HG03342 (cell line): ENCODE measurements at regions not wholly inside any gene's neighbourhood (a gene's known extent, or its start where the extent isn't known, plus 50 kb on each side); places are given as distances from the start of the nearest gene placed in this dataset.
"Not testable (repeated sequence)": the region's sequence is repeated elsewhere in the genome, so short reads cannot be mapped to it uniquely, and the experiment has no call there.

Experiments used
- ATAC-seq: cut with Tn5 transposase; IDR thresholded peaks from one replicate; pipeline ENCODE4 v1.9.1; 2021; ENCODE audit warnings: mild to moderate bottlenecking, moderate library complexity; ENCODE audit not compliant: unreplicated experiment

GRCh38 chr16:21422824-21423223 is 144.7 kb upstream of the CRYM start:
- not testable (repeated sequence) for ATAC-seq

DNA sequence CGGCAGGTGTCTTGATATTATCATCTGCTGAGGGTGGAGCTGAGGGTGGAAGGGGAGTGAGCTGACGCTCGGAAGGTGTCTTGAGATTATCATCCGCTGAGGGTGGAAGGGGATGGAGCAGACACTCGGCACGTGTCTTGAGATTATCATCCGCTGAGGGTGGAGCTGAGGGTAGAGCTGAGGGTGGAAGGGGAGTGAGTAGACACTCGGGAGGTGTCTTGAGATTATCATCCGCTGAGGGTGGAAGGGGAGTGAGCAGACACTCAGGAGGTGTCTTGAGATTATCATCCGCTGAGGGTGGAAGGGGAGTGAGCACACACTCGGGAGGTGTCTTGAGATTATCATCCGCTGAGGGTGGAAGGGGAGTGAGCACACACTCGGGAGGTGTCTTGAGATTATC is 126.6 kb upstream of the CRYM start:
- not testable (repeated sequence) for ATAC-seq

GRCh38 chr16:21397866-21398265 is 119.8 kb upstream of the CRYM start:
- not testable (repeated sequence) for ATAC-seq

GRCh38 chr16:21396545-21396944 is 118.5 kb upstream of the CRYM start:
- not testable (repeated sequence) for ATAC-seq

DNA sequence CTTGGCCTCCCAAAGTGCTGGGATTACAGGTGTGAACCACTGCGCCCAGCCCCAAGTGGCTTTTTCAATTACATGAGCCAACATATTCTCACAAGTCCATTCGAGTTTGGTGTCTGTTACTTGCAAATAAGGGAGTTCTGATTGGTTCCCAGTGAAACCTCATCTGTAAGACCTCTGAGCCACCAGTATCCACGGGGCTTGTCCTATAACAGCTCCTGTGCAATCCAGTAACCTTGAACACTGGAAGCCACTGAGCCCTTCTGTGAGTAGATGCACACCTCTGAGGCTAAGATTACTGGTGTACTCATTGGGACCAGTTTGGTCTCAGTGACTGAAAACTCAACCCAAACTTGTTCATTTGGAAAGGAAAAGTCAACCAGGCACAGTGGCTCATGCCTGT is 112.5 kb upstream of the CRYM start:
- ATAC-seq, result not testable (repeated sequence)

DNA sequence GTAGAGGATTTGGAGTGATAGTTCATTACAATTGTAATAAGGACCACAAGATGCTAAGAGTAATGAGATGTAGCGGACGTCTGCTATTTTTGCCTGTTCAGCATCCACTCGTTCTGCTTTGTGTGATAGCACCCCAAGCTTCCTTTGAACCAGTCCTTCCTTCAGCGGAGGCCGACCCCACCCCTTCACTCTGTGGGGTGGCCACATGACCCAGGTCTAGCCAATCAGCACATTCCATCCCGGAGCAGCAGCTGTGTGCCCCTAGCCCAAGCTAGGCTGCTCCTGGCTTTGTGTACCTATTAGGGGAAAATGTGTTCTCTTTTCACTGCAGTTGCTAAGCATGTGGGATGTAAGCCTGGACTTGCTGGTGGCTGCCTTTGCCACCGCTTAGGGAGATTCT is 111.8 kb upstream of the CRYM start:
- ATAC-seq, result not testable (repeated sequence)

- ATAC-seq, result not testable (repeated sequence)
Observed at GRCh38 chr16:21387757-21388156, 109.7 kb upstream of the CRYM start.

- ATAC-seq, result not testable (repeated sequence)
Observed at GRCh38 chr16:21386201-21386915, 108.3 kb upstream of the CRYM start.

GRCh38 chr16:21383682-21384081 is 105.6 kb upstream of the CRYM start:
- not testable (repeated sequence) for ATAC-seq

GRCh38 chr16:21379645-21380044 is 101.6 kb upstream of the CRYM start:
- ATAC-seq, result peak; percentile 75

- not testable (repeated sequence) for ATAC-seq
Observed at GRCh38 chr16:21376196-21376899, 98.3 kb upstream of the CRYM start.

DNA sequence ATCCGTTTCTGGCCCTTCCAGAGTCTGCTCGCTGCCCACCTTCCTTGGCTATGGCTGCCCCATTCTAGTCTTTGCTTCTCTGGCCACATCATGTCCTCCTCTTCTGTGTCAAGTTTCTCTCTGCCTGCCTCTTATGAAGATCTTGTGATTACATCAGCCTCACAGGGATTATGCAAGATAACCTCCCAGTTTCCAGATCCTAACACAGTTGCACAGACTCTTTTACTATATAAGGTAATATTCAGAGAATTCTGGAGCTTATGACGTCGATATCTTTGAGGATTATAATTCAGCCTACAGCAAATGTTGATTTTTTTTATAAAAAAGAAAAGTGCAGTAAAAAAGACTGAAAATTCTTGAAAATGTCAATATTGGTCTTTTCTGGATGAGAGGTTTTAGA is 97.2 kb upstream of the CRYM start:
- not testable (repeated sequence) for ATAC-seq

DNA sequence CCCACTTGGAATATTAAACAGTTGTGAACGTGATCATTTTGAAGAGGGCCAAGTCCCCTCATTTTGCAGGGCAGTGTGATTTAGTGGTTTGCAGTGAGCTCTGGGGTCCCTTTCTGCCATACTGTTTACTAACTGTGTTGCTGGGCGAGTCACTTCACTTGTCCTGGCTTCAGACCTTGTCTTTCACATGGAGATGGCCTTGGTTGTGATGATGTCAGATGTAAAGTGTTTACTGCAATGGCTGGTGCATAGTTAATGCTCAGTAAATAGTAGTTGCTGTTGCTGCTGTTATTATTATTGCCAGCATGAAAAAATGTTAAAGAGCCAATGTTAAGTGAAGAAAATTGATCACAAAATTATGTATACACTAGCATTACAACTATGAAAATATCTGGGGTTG is 95.4 kb upstream of the CRYM start:
- not testable (repeated sequence) for ATAC-seq

- ATAC-seq, result not testable (repeated sequence)
Observed at GRCh38 chr16:21372862-21373261, 94.8 kb upstream of the CRYM start.

DNA sequence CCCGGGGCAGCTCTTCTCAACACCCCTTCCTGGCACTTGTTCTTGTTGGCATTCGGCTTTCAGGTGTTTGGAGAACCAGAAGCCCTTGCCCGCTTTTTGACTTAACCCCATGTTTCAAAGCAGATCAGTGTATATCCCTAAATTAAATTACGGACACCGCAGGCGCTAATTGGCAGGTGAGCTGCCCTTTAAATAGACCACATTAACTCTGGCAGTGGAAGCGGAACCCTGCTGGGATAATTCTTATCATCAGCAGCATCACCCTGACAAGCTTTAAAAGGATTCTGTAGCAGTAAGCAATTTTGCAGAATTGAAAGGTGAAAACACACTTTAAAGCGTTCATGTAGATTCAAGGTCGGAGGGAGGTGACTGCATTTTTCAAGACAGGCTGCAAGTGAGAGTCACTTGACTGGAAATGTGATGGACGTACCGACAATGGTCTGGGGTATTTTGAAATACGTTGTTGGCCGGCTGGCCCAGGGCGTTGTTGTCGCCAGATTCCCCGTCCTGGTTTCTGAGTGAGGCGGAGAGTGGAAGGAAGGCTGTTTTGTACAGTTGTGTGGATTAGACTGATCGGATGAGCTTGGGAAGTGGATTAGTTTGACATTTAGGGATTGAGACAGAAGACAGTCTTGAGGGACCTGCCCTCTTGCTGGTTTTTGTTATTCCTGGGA is 94.2 kb upstream of the CRYM start:
- ATAC-seq, result not testable (repeated sequence)

GRCh38 chr16:21370791-21371190 is 92.7 kb upstream of the CRYM start:
- ATAC-seq, result not testable (repeated sequence)

- not testable (repeated sequence) for ATAC-seq
Observed at GRCh38 chr16:21368973-21369942, 91.2 kb upstream of the CRYM start.

DNA sequence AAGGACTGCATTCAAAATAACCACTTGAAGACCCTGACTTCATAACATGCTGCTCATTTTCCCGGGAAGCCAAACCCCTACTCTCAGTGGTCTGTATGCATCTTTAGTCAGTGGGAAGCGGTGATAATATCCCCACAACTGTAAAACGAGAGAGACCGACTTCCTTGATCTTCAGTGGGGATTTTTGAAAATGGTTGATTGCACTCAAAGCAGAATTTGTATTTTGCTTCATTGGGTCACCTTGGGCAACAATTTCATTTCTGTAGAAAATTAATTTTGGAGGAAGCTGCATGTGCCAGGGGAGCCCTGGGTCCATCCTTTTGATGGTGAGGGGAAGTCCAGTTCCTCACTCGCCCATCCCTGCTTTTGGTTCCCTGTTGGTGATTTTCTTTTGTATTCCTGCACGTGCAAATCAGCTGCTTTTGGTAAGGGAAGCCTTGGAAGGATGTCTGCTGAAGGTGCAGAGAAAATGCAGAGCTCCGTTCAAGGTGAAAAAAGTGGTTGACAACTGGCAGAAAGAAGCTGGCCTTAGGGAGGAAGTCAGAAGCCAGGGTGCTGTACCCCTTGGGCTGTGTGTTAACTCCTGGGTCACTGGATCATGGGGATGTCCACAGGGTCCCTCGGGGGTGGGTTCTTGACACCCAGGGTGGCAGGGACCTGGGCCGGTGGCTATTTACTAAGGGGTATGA is 89.8 kb upstream of the CRYM start:
- ATAC-seq, result not testable (repeated sequence)

DNA sequence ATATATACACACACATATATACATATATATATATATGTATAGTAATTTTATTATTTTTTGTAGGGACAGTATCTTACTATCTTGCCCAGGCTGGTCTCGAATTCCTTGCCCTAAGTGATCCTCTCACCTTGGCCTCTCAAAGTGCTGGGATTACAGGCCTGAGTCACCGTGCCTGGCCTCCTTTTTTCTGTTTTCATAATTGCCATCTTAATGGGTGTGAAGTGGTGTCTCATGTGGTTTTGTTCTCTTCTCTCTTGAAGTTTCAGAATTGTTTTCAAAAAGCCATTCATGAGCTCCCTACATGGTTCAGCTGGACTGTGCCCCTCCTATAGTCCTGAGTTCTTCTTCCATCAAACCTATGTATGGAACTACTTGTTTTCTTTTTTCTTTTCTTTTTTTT is 88.9 kb upstream of the CRYM start:
- not testable (repeated sequence) for ATAC-seq

DNA sequence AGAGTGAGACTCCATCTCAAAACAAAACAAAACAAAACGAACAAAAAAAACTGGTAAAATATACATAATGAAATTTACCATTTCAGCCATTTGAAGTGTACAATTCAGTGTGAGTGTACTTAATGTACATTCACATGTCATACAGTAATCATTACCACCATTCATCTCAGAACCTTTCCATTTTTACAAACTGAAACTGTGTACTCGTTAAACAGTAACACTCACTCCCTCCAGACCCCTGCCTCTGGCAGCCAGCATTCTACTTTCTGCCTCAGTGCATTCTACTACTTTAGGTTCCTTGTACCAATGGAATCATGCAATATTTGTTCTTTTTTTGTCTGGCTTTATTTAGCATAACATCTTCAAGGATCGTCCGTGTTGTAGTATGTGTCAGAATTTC is 87.5 kb upstream of the CRYM start:
- ATAC-seq, result peak; percentile 53
